PFSK-1 (cell line): ENCODE measurements at regions not wholly inside any gene's neighbourhood (a gene's known extent, or its start where the extent isn't known, plus 50 kb on each side); places are given as distances from the start of the nearest gene placed in this dataset.

Source experiments
- FOXP2 ChIP-seq: optimal IDR thresholded peaks from 2 replicates; pipeline ENCODE3; 2011; ENCODE audit warnings: borderline replicate concordance, control low read depth, inconsistent platforms; ENCODE audit not compliant: insufficient read depth; ENCODE audit errors: extremely low read length, extremely low read depth
- POLR2AphosphoS5 ChIP-seq: IDR thresholded peaks from 2 replicates; pipeline ENCODE4 v1.6.1; 2012; ENCODE audit warnings: low read depth, mild to moderate bottlenecking, control low read depth, low read length, moderate library complexity
- REST ChIP-seq, 2 experiments: IDR thresholded peaks; 2 replicates each; pipeline versions ENCODE4 v1.6.1 to v1.8.0; 2011 to 2012; ENCODE audit warnings: low read depth in 2 of 2, low read length in 2 of 2, control low read depth in 1 of 2, inconsistent platforms in 1 of 2, mild to moderate bottlenecking in 1 of 2, moderate library complexity in 1 of 2; ENCODE audit not compliant: insufficient read depth in 1 of 2
- SIN3A ChIP-seq: IDR thresholded peaks from 2 replicates; pipeline ENCODE4 v1.6.1; 2012; ENCODE audit warnings: mild to moderate bottlenecking, low read length, moderate library complexity, borderline replicate concordance; ENCODE audit not compliant: insufficient read depth
- TAF1 ChIP-seq: IDR thresholded peaks from 2 replicates; pipeline ENCODE4 v1.6.1; 2012; ENCODE audit warnings: low read length, control low read depth, borderline replicate concordance; ENCODE audit not compliant: insufficient read depth

- TF ChIP-seq REST (IDR thresholded peaks at IDR 0.05; ENCODE audit: insufficient read depth in 1 of 2, low read depth in 2 of 2, low read length in 2 of 2) (no peak), POLR2AphosphoS5 (no peak), TAF1 (no peak), FOXP2 (no peak), SIN3A (no peak)
These were observed 294.7 kb downstream of the MEIS1 start for GRCh38 chr2:66729416-66730330.

- TF ChIP-seq TAF1 (no peak), POLR2AphosphoS5 (no peak), REST (IDR thresholded peaks at IDR 0.05; ENCODE audit: insufficient read depth in 1 of 2, low read depth in 2 of 2, low read length in 2 of 2) (no peak), FOXP2 (no peak), SIN3A (no peak)
These were observed 295.5 kb downstream of the MEIS1 start for GRCh38 chr2:66730441-66730840.

- TF ChIP-seq TAF1, result no peak
- TF ChIP-seq REST (IDR thresholded peaks at IDR 0.05; ENCODE audit: insufficient read depth in 1 of 2, low read depth in 2 of 2, low read length in 2 of 2), result no peak
- TF ChIP-seq FOXP2, result no peak
- TF ChIP-seq SIN3A, result no peak
- no peak for TF ChIP-seq POLR2AphosphoS5
These were observed 298.6 kb downstream of the MEIS1 start for GRCh38 chr2:66733364-66733999.

DNA sequence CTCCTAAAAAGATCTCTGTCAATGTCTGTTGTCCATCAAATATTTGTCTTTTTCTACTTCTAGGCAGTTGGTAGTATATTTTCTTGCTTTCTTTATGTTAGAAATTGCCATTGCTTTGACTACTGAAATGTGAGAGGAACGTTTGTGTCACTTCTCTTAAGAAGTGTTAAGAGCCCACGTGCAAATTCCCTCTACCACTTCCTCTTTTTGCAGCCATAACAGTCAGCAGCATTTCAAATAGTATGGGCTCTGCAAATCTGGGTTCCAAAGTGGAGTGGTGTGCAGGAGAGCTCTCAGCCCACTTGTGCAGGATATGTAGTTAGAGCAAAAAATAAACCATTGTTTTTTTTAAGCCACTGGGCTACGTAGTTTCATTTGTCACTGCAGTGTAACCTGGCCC is 314.0 kb downstream of the MEIS1 start:
- TF ChIP-seq SIN3A (no peak), REST (IDR thresholded peaks at IDR 0.05; ENCODE audit: insufficient read depth in 1 of 2, low read depth in 2 of 2, low read length in 2 of 2) (no peak), FOXP2 (no peak), POLR2AphosphoS5 (no peak), TAF1 (no peak)
